ENCODE measurements at regions not wholly inside any gene's neighbourhood (a gene's known extent, or its start where the extent isn't known, plus 50 kb on each side); places are given as distances from the start of the nearest gene placed in this dataset.
"Not testable (repeated sequence)": the region's sequence is repeated elsewhere in the genome, so short reads cannot be mapped to it uniquely, and the experiment has no call there.

DNA sequence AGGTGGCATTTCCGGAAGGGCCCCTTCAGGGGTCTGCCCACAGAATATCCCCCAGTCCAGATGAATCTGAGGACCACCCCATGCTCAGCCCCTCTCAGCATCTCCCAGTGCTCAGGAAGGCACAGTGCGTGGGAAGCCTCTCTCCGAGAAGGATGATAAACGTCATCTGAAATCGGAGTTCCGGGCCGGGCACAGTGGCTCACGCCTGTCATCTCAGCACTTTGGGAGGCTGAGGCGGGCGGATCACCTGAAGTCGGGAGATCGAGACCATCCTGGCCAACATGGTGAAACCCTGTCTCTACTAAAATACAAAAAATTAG is 74.5 kb upstream of the PPP1R26 start:
- POLR2A ChIA-PET (ENCODE audit: unreplicated experiment); H3K27me3 ChIP-seq (ENCODE audit: control insufficient read depth, insufficient read depth, low read length); H3K4me2 ChIP-seq (ENCODE audit: low read depth, low read length); H4K91ac ChIP-seq (ENCODE audit: insufficient read depth, low read depth, low read length); H3K18ac ChIP-seq (ENCODE audit: low read depth, low read length); H3K9ac ChIP-seq (ENCODE audit: low read depth, low read length); H3K23ac ChIP-seq (ENCODE audit: low read depth, low read length); H3K9me1 ChIP-seq (ENCODE audit: insufficient read depth, low read length); intact Hi-C loops (cut with micrococcal nuclease); H2AK9ac ChIP-seq (replicated peaks; ENCODE audit: low read depth, low read length, poor library complexity); H2BK120ac ChIP-seq (ENCODE audit: low read depth, low read length); H4K8ac ChIP-seq (ENCODE audit: low read depth in 2 of 2, low read length in 2 of 2); H3K27ac ChIP-seq (ENCODE audit: insufficient read depth, low read length); H3K79me1 ChIP-seq (ENCODE audit: low read depth in 1 of 2, low read length in 2 of 2); H3K4me1 ChIP-seq (ENCODE audit: control insufficient read depth, insufficient read depth, low read length); H3K14ac ChIP-seq (replicated peaks; ENCODE audit: low read depth, low read length); H3K4ac ChIP-seq (ENCODE audit: low read depth, low read length); H2BK15ac ChIP-seq (ENCODE audit: low read depth, low read length); DNase-seq; H2AFZ ChIP-seq (replicated peaks; ENCODE audit: low read length, poor library complexity); H3K4me3 ChIP-seq (ENCODE audit: insufficient read depth, low read depth, low read length); dilution Hi-C loops (cut with HindIII; ENCODE audit: low sequenced_read_pairs, unreplicated experiment); H3K9me3 ChIP-seq (ENCODE audit: control insufficient read depth, insufficient read depth, low read length); H3K56ac ChIP-seq (ENCODE audit: extremely low read depth, insufficient read depth, low read length); H3K36me3 ChIP-seq (ENCODE audit: control insufficient read depth, insufficient read depth, low read length); H2AK5ac ChIP-seq (ENCODE audit: low read depth, low read length); H2BK5ac ChIP-seq (ENCODE audit: low read depth, low read length, poor library complexity, severe bottlenecking); CTCF ChIA-PET; H2BK20ac ChIP-seq (ENCODE audit: low read depth, low read length); H4K20me1 ChIP-seq (ENCODE audit: insufficient read depth, low read length); BruUV-seq (replicated peaks); H4K5ac ChIP-seq (ENCODE audit: low read depth, low read length); ATAC-seq (ENCODE audit: low read depth): not testable (repeated sequence)
- 90% methylated on average over 6 of the region's 12 CpGs; no CpG with 5 or more reads in 1 of the 2 experiments for WGBS, 2 experiments (ENCODE audit: extremely low coverage in 2 of 2, insufficient read length in 1 of 2)
- in situ Hi-C loops (cut with MboI; ENCODE audit: low sequenced_read_pairs) = loop anchor here (5.0 kb wide), 1 partner anchor 318 kb away; the partner anchor contains the start of gene OLFM1

All from IMR-90 (cell line).